ENCODE measurements at regions not wholly inside any gene's neighbourhood (a gene's known extent, or its start where the extent isn't known, plus 50 kb on each side); places are given as distances from the start of the nearest gene placed in this dataset.

DNA sequence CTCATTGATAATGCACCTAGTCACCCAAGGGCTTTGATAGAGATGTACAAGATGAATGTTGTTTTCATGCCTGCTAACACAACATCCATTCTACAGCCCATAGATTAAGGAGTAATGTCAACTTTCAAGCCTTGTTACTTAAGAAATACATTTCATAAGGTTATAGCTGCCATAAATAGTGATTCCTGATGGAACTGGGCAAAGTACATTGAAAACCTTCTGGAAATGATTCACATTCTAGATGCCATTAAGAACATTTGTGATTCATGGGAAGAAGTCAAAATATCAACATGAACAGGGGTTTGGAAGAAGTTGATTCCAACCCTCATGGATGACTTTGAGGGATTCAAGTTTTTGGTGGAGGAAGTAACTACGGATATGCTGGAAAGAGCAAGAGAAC lies 135.2 kb downstream of the TLE3 start:
- POLR2A ChIA-PET = no interaction called here
- H3K4me3 ChIP-seq (ENCODE audit: low read depth in 2 of 2, low read length in 2 of 2) = no peak overlapping the region
- no peak overlapping the region for H3K27ac ChIP-seq (ENCODE audit: low read length)
- ATAC-seq (no peak), DNase-seq (ENCODE audit: low read depth, low spot score) (no peak)
- no peaks in the 10 kb centered on the region for H3K9me3 ChIP-seq (ENCODE audit: control insufficient read depth, insufficient read depth, low read depth, low read length)
- no peaks in the 10 kb centered on the region for H3K27me3 ChIP-seq (ENCODE audit: control insufficient read depth, insufficient read depth, low read length)
- intact Hi-C loops (cut with micrococcal nuclease; ENCODE audit: unreplicated experiment) = no loop called here
- no peaks in the 10 kb centered on the region for H3K36me3 ChIP-seq (ENCODE audit: control insufficient read depth, insufficient read depth, low read length)
- BruUV-seq (replicated peaks) = no TSS peak
- CTCF ChIA-PET = no interaction called here
- in situ Hi-C loops (cut with HindIII; ENCODE audit: low pct_unique_long_range_greater_than_20kb, low sequenced_read_pairs) = no loop called here
- 0 out of 2 replicates have a peak, but pooled peaks cover 2% of the 10 kb centered on the region for H3K4me1 ChIP-seq (ENCODE audit: control insufficient read depth, insufficient read depth, low read length)
- TF ChIP-seq SIN3A (IDR thresholded peaks at IDR 0.05; ENCODE audit: borderline replicate concordance, insufficient read depth, low read depth, low read length) (no peak), CTCF (IDR thresholded peaks at IDR 0.05) (no peak), TCF7L2 (IDR thresholded peaks at IDR 0.05; ENCODE audit: low read depth, low read length) (no peak), POLR2AphosphoS5 (IDR thresholded peaks at IDR 0.05; ENCODE audit: low read depth, low read length) (no peak), REST (IDR thresholded peaks at IDR 0.05; ENCODE audit: insufficient read depth in 1 of 2, low read depth in 2 of 2, low read length in 1 of 2) (no peak)

- ChIA-PET POLR2A (no interaction called here), CTCF (no interaction called here)
- in situ Hi-C loops (cut with HindIII; ENCODE audit: low pct_unique_long_range_greater_than_20kb, low sequenced_read_pairs) (no loop called here), intact Hi-C loops (cut with micrococcal nuclease; ENCODE audit: unreplicated experiment) (no loop called here)
- H3K36me3 ChIP-seq (ENCODE audit: control insufficient read depth, insufficient read depth, low read length) = no peaks in the 10 kb centered on the region
- H3K4me3 ChIP-seq (ENCODE audit: low read depth in 2 of 2, low read length in 2 of 2) = no peak overlapping the region
- H3K27ac ChIP-seq (ENCODE audit: low read length) = no peak overlapping the region
- H3K27me3 ChIP-seq (ENCODE audit: control insufficient read depth, insufficient read depth, low read length) = no peaks in the 10 kb centered on the region
- no TSS peak for BruUV-seq (replicated peaks)
- TF ChIP-seq POLR2AphosphoS5 (IDR thresholded peaks at IDR 0.05; ENCODE audit: low read depth, low read length) = no peak
- no peak for TF ChIP-seq SIN3A (IDR thresholded peaks at IDR 0.05; ENCODE audit: borderline replicate concordance, insufficient read depth, low read depth, low read length)
- no peak for TF ChIP-seq REST (IDR thresholded peaks at IDR 0.05; ENCODE audit: insufficient read depth in 1 of 2, low read depth in 2 of 2, low read length in 1 of 2)
- no peak for TF ChIP-seq CTCF (IDR thresholded peaks at IDR 0.05)
- TF ChIP-seq TCF7L2 (IDR thresholded peaks at IDR 0.05; ENCODE audit: low read depth, low read length) = no peak
- 0 out of 2 replicates have a peak, but pooled peaks cover 2% of the 10 kb centered on the region for H3K4me1 ChIP-seq (ENCODE audit: control insufficient read depth, insufficient read depth, low read length)
- no peaks in the 10 kb centered on the region for H3K9me3 ChIP-seq (ENCODE audit: control insufficient read depth, insufficient read depth, low read depth, low read length)
- DNase-seq (ENCODE audit: low read depth, low spot score) (no peak), ATAC-seq (no peak)
Measured at GRCh38 chr15:69963385-69963784, 134.3 kb downstream of the TLE3 start.
